ENCODE measurements at regions not wholly inside any gene's neighbourhood (a gene's known extent, or its start where the extent isn't known, plus 50 kb on each side); places are given as distances from the start of the nearest gene placed in this dataset.

- BruUV-seq (replicated peaks), result no TSS peak
- ChIA-PET CTCF (no interaction called here), POLR2A (ENCODE audit: low non-redundant PET) (no interaction called here)
- intact Hi-C loops (cut with micrococcal nuclease; ENCODE audit: unreplicated experiment), result loop anchor here (10.0 kb wide), 1 partner anchor 1482 kb away; no protein-coding TSS in a partner anchor
- Histone ChIP-seq H3K9me3 (ENCODE audit: low read depth, low read length, poor library complexity, severe bottlenecking) (no peaks in the 10 kb centered on the region), H3K27ac (ENCODE audit: low read depth, low read length, poor library complexity, severe bottlenecking) (no peak overlapping the region), H3K4me3 (ENCODE audit: low read depth, low read length, poor library complexity, severe bottlenecking) (no peak overlapping the region), H3K27me3 (replicated peaks; ENCODE audit: insufficient read depth, low read depth, low read length, poor library complexity) (no peaks in the 10 kb centered on the region), H3K4me1 (ENCODE audit: insufficient read depth, low read length, poor library complexity, severe bottlenecking) (peaks cover 27% of the 10 kb centered on the region), H3K36me3 (ENCODE audit: insufficient read depth, low read length, poor library complexity, severe bottlenecking) (no peaks in the 10 kb centered on the region)
- TF ChIP-seq CTCF (conservative IDR thresholded peaks at IDR 0.05; ENCODE audit: low read depth, low read length) (no peak), EZH2 (IDR thresholded peaks at IDR 0.05; ENCODE audit: borderline replicate concordance, low read depth, low read length, poor library complexity, severe bottlenecking) (no peak)
- DNase-seq (ENCODE audit: low spot score), result no peak
These were observed 204.3 kb upstream of the SNX7 start for GRCh38 chr1:98457248-98457647.

- ChIA-PET CTCF (no interaction called here), POLR2A (ENCODE audit: low non-redundant PET) (no interaction called here)
- DNase-seq (ENCODE audit: low spot score), result no peak
- Histone ChIP-seq H3K4me1 (ENCODE audit: insufficient read depth, low read length, poor library complexity, severe bottlenecking) (peaks cover 49% of the 10 kb centered on the region), H3K27ac (ENCODE audit: low read depth, low read length, poor library complexity, severe bottlenecking) (peak overlapping the region; percentile 96), H3K27me3 (replicated peaks; ENCODE audit: insufficient read depth, low read depth, low read length, poor library complexity) (no peaks in the 10 kb centered on the region), H3K4me3 (ENCODE audit: low read depth, low read length, poor library complexity, severe bottlenecking) (no peak overlapping the region), H3K36me3 (ENCODE audit: insufficient read depth, low read length, poor library complexity, severe bottlenecking) (no peaks in the 10 kb centered on the region), H3K9me3 (ENCODE audit: low read depth, low read length, poor library complexity, severe bottlenecking) (no peaks in the 10 kb centered on the region)
- BruUV-seq (replicated peaks), result no TSS peak
- TF ChIP-seq EZH2 (IDR thresholded peaks at IDR 0.05; ENCODE audit: borderline replicate concordance, low read depth, low read length, poor library complexity, severe bottlenecking), result no peak
- no peak for TF ChIP-seq CTCF (conservative IDR thresholded peaks at IDR 0.05; ENCODE audit: low read depth, low read length)
- intact Hi-C loops (cut with micrococcal nuclease; ENCODE audit: unreplicated experiment), result loop anchor here (5.0 to 10.0 kb wide), 3 partner anchors 132 to 1480 kb away; no protein-coding TSS in a partner anchor
These were observed 206.9 kb upstream of the SNX7 start for GRCh38 chr1:98454666-98455065.

GRCh38 chr1:98453066-98453465 lies 208.5 kb upstream of the SNX7 start:
- CTCF ChIA-PET, result no interaction called here
- POLR2A ChIA-PET (ENCODE audit: low non-redundant PET), result interaction anchor here (0.6 kb wide), 1 partner anchor 24 kb away, joined by 4 read pairs; no protein-coding TSS in a partner anchor
- no peaks in the 10 kb centered on the region for H3K36me3 ChIP-seq (ENCODE audit: insufficient read depth, low read length, poor library complexity, severe bottlenecking)
- H3K4me1 ChIP-seq (ENCODE audit: insufficient read depth, low read length, poor library complexity, severe bottlenecking), result peaks cover 49% of the 10 kb centered on the region
- peak overlapping the region; percentile 22 for H3K4me3 ChIP-seq (ENCODE audit: low read depth, low read length, poor library complexity, severe bottlenecking)
- no peaks in the 10 kb centered on the region for H3K9me3 ChIP-seq (ENCODE audit: low read depth, low read length, poor library complexity, severe bottlenecking)
- H3K27me3 ChIP-seq (replicated peaks; ENCODE audit: insufficient read depth, low read depth, low read length, poor library complexity), result no peaks in the 10 kb centered on the region
- DNase-seq (ENCODE audit: low spot score), result no peak
- no peak for TF ChIP-seq EZH2 (IDR thresholded peaks at IDR 0.05; ENCODE audit: borderline replicate concordance, low read depth, low read length, poor library complexity, severe bottlenecking)
- TF ChIP-seq CTCF (conservative IDR thresholded peaks at IDR 0.05; ENCODE audit: low read depth, low read length), result no peak
- intact Hi-C loops (cut with micrococcal nuclease; ENCODE audit: unreplicated experiment), result loop anchor here (5.0 to 10.0 kb wide), 3 partner anchors 131 to 1478 kb away; no protein-coding TSS in a partner anchor
- TSS peak; percentile 86 for BruUV-seq (replicated peaks)
- H3K27ac ChIP-seq (ENCODE audit: low read depth, low read length, poor library complexity, severe bottlenecking), result peak overlapping the region; percentile 96

Measured in A673 (cell line).